ENCODE measurements at regions not wholly inside any gene's neighbourhood (a gene's known extent, or its start where the extent isn't known, plus 50 kb on each side); places are given as distances from the start of the nearest gene placed in this dataset.

DNA sequence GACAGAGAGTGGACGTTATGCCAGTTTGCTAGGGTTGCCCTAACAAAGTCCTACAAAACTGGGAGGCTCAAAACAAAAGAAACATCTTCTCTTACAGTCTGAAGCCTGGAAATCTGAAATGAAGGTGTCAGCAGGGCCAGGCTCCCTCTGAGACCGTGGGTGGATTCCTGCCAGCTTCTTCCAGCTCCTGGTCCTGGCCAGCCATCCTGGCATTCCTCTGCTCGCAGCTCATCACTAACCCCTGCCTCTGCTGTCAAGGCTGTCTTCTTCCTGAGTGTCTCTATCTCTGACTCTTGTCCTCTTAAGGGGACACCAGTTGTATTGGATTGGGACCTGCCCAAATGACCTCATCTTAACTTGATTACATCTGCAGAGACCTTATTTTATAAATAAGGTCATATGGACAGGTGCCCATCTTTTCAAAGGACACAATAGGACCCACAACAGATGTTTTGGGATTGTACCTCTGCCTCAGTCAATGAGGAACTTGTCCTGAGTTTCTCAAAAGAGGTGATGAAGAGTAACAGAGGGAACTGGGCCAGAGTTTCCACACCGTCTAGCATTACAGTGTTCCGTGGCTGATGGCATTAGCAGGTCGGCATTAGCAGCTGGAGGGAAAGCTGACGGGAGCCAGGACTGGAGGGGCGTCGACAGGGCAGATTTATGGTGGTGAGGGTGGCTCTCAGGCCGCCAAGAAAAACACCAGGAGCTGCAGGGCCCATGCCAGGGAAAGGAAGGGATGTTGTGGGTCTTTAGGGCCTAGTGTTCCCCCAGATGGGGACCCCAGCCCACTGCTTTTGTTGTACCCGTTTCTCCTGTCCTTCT lies 157.3 kb downstream of the TBXT start:
- TF ChIP-seq EZH2 (conservative IDR thresholded peaks at IDR 0.05; ENCODE audit: low read depth, low read length): no peak
- no peak for TF ChIP-seq ZNF530 (CRISPR knock-in tag; IDR thresholded peaks at IDR 0.05; ENCODE audit: low read depth)
- TF ChIP-seq ASH2L (IDR thresholded peaks at IDR 0.05; ENCODE audit: insufficient read length, low read depth, low read length): no peak
- TF ChIP-seq, protein P1, sequence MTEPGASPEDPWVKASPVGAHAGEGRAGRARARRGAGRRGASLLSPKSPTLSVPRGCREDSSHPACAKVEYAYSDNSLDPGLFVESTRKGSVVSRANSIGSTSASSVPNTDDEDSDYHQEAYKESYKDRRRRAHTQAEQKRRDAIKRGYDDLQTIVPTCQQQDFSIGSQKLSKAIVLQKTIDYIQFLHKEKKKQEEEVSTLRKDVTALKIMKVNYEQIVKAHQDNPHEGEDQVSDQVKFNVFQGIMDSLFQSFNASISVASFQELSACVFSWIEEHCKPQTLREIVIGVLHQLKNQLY (CRISPR knock-in tag; IDR thresholded peaks at IDR 0.05): no peak
